T-cell (primary cell): ENCODE measurements at regions not wholly inside any gene's neighbourhood (a gene's known extent, or its start where the extent isn't known, plus 50 kb on each side); places are given as distances from the start of the nearest gene placed in this dataset.

Source experiments
- ATAC-seq, 4 experiments: fragments of 200-7000 bp in 3 of 4; fragments of 150-1000 bp in 1 of 4; cut with Tn5 transposase; replicated peaks in 1 of 4; 1 replicate in 3 of 4; 2 replicates in 1 of 4; pipeline ENCODE4 v1.10.0; 2021; ENCODE audit warnings: moderate library complexity in 3 of 4, mild to moderate bottlenecking in 2 of 4, moderate number of reproducible peaks in 1 of 4
- CTCF ChIA-PET, 2 donors: fragments of 300-600 bp; sonication (Branson Sonifier 250); formaldehyde crosslinking; loops; one replicate each; lab custom pipeline; 2022; ENCODE audit warnings: antibody characterized with exemption in 2 of 2; lab: Charles Lee
- POLR2A ChIA-PET, 2 donors: fragments of 300-600 bp; sonication (Branson Sonifier 250); formaldehyde crosslinking; loops; one replicate each; lab custom pipeline; 2022; ENCODE audit warnings: antibody characterized with exemption in 2 of 2; lab: Charles Lee
- DNase-seq, 35 experiments: peaks; one replicate each; pipeline versions ENCODE4 v3.0.0 to v3.0.0-alpha.2; 2013 to 2023
- H3K27ac ChIP-seq: one replicate; pipeline ENCODE4 v1.5.1; 2013; ENCODE audit warnings: low read length
- H3K27me3 ChIP-seq, 2 experiments: replicated peaks in 1 of 2; 1 replicate in 1 of 2; 2 replicates in 1 of 2; pipeline versions ENCODE4 v1.6.1 to v1.7.0; 2013; ENCODE audit warnings: low read length in 1 of 2, mixed read lengths in 1 of 2; ENCODE audit not compliant: control insufficient read depth in 2 of 2, insufficient read depth in 2 of 2; ENCODE audit errors: extremely low read depth in 1 of 2
- H3K36me3 ChIP-seq, 2 donors: 1 replicate in 1 of 2; 2 replicates in 1 of 2; pipeline versions ENCODE4 v1.6.1 to v1.7.0; 2013; ENCODE audit warnings: low read length in 1 of 2; ENCODE audit not compliant: control insufficient read depth in 2 of 2, insufficient read depth in 1 of 2; ENCODE audit errors: extremely low read depth in 1 of 2
- H3K4me1 ChIP-seq, 2 experiments: 1 replicate in 1 of 2; 2 replicates in 1 of 2; pipeline versions ENCODE4 v1.6.1 to v1.7.0; 2013; ENCODE audit warnings: low read length in 2 of 2, mixed read lengths in 1 of 2; ENCODE audit not compliant: insufficient read depth in 2 of 2, control insufficient read depth in 1 of 2; ENCODE audit errors: extremely low read depth in 1 of 2
- H3K4me3 ChIP-seq, 2 donors: 1 replicate in 1 of 2; 2 replicates in 1 of 2; pipeline versions ENCODE4 v1.5.1 to v1.7.0; 2013; ENCODE audit warnings: mild to moderate bottlenecking in 2 of 2, low read length in 1 of 2, moderate library complexity in 1 of 2; ENCODE audit not compliant: control insufficient read depth in 1 of 2; ENCODE audit errors: extremely low read depth in 1 of 2
- H3K9me3 ChIP-seq: 2 replicates; pipeline ENCODE4 v1.7.0; 2013
- H3K27ac Mint-ChIP-seq, 2 donors: one replicate each; pipeline ENCODE4 v1.8.0; 2020 to 2021; ENCODE audit warnings: mild to moderate bottlenecking in 2 of 2, mixed read lengths in 2 of 2
- H3K27me3 Mint-ChIP-seq, 2 donors: one replicate each; pipeline ENCODE4 v1.8.0; 2021 to 2022; ENCODE audit warnings: mixed read lengths in 2 of 2
- H3K36me3 Mint-ChIP-seq: one replicate; pipeline ENCODE4 v1.8.0; 2021; ENCODE audit warnings: mixed read lengths
- H3K4me1 Mint-ChIP-seq, 3 donors: one replicate each; pipeline ENCODE4 v1.8.0; 2020 to 2022; ENCODE audit warnings: mixed read lengths in 3 of 3, mild to moderate bottlenecking in 1 of 3
- H3K4me3 Mint-ChIP-seq, 3 donors: one replicate each; pipeline ENCODE4 v1.8.0; 2020 to 2022; ENCODE audit warnings: mild to moderate bottlenecking in 3 of 3, mixed read lengths in 3 of 3, moderate library complexity in 3 of 3
- H3K9me3 Mint-ChIP-seq, 3 donors: one replicate each; pipeline ENCODE4 v1.8.0; 2020 to 2022; ENCODE audit warnings: mixed read lengths in 3 of 3
- WGBS: methylation state at CpG from one replicate; pipeline ENCODE4 v1.1.5; 2013; ENCODE audit warnings: missing lambda C conversion rate; ENCODE audit not compliant: insufficient coverage; 5-methylcytosine and 5-hydroxymethylcytosine counted together

GRCh38 chr15:69555080-69555479 is 102.5 kb downstream of the RPLP1 start:
- peaks cover 0 to 8% of the 10 kb centered on the region in 2 experiments for H3K27me3 ChIP-seq
- H3K4me1 ChIP-seq, result no peaks in the 10 kb centered on the region
- no peak for ATAC-seq
- ChIA-PET POLR2A (no interaction called here), CTCF (no interaction called here)
- Mint-ChIP-seq H3K4me1 (no peaks in the 10 kb centered on the region), H3K36me3 (peaks cover 14% of the 10 kb centered on the region), H3K9me3 (peaks cover 0 to 21% (median 9%) of the 10 kb centered on the region in 3 donors), H3K27ac (no peak overlapping the region), H3K27me3 (peaks cover 0 to 3% of the 10 kb centered on the region in 2 donors), H3K4me3 (no peak overlapping the region)
- H3K36me3 ChIP-seq, result no peaks in the 10 kb centered on the region
- no peak overlapping the region for H3K4me3 ChIP-seq
- DNase-seq, result no peak
- no CpG with 5 or more reads among the region's 8 CpGs for WGBS
- no peak overlapping the region for H3K27ac ChIP-seq
- H3K9me3 ChIP-seq, result no peaks in the 10 kb centered on the region

DNA sequence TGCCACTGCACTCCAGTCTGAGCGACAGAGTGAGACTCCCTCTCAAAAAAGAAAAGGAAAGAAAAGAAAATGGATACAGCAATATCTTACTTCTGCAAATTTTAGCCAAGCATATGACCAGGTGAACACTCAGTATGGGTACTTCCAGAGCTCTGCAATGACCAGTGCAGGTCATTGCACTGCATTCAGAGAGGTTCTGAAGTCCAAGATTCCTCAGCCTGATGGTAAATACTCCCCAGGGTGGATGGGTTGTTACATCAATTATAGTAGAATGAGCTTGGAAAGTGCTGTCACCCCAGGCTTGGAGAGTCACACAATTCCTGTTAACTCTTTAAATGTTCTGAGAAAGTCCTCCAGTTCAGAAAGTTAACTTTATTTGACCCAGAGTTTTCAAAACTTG is 103.7 kb downstream of the RPLP1 start:
- H3K4me3 Mint-ChIP-seq, result no peak overlapping the region
- POLR2A ChIA-PET, result no interaction called here
- H3K9me3 ChIP-seq, result no peaks in the 10 kb centered on the region
- no CpG with 5 or more reads among the region's 1 CpG for WGBS
- H3K27ac ChIP-seq, result no peak overlapping the region
- H3K4me1 Mint-ChIP-seq, result no peaks in the 10 kb centered on the region
- CTCF ChIA-PET, result no interaction called here
- DNase-seq (no peak), ATAC-seq (no peak)
- no peak overlapping the region for H3K27ac Mint-ChIP-seq
- peaks cover 0 to 8% of the 10 kb centered on the region in 2 experiments for H3K27me3 ChIP-seq
- no peaks in the 10 kb centered on the region for H3K36me3 ChIP-seq
- H3K4me3 ChIP-seq, result no peak overlapping the region
- peaks cover 0 to 3% of the 10 kb centered on the region in 2 donors for H3K27me3 Mint-ChIP-seq
- H3K9me3 Mint-ChIP-seq, result peaks cover 0 to 11% (median 7%) of the 10 kb centered on the region in 3 donors
- no peaks in the 10 kb centered on the region for H3K4me1 ChIP-seq
- H3K36me3 Mint-ChIP-seq, result peaks cover 7% of the 10 kb centered on the region

- ChIA-PET CTCF (no interaction called here), POLR2A (interaction anchor here in 1 of 2 donors (0.7 kb wide), 1 partner anchor 817 kb away, joined by 3 read pairs; no protein-coding TSS in a partner anchor)
- Histone ChIP-seq H3K4me3 (no peak overlapping the region), H3K9me3 (no peaks in the 10 kb centered on the region), H3K36me3 (no peaks in the 10 kb centered on the region), H3K4me1 (no peaks in the 10 kb centered on the region), H3K27ac (no peak overlapping the region), H3K27me3 (peaks cover 0 to 9% of the 10 kb centered on the region in 2 experiments)
- H3K4me3 Mint-ChIP-seq, result no peak overlapping the region
- ATAC-seq (no peak), DNase-seq (no peak)
- H3K27me3 Mint-ChIP-seq, result peaks cover 4 to 9% of the 10 kb centered on the region in 2 donors
- H3K4me1 Mint-ChIP-seq, result no peaks in the 10 kb centered on the region
- H3K9me3 Mint-ChIP-seq, result peaks cover 0 to 4% (median 0%) of the 10 kb centered on the region in 3 donors
- no peak overlapping the region for H3K27ac Mint-ChIP-seq
- WGBS, result 100% methylated on average over 3 of the region's 5 CpGs
- H3K36me3 Mint-ChIP-seq, result no peaks in the 10 kb centered on the region
These were observed 104.5 kb downstream of the RPLP1 start for GRCh38 chr15:69557020-69557706.

- CTCF ChIA-PET, result no interaction called here
- no peaks in the 10 kb centered on the region for H3K36me3 Mint-ChIP-seq
- POLR2A ChIA-PET, result no interaction called here
- H3K4me1 Mint-ChIP-seq, result no peaks in the 10 kb centered on the region
- DNase-seq (no peak), ATAC-seq (no peak)
- no peaks in the 10 kb centered on the region for H3K4me1 ChIP-seq
- H3K27ac Mint-ChIP-seq, result no peak overlapping the region
- H3K27me3 ChIP-seq, result peaks cover 0 to 6% of the 10 kb centered on the region in 2 experiments
- 80% methylated on average over 1 of the region's 2 CpGs for WGBS
- H3K4me3 Mint-ChIP-seq, result no peak overlapping the region
- H3K9me3 ChIP-seq, result no peaks in the 10 kb centered on the region
- H3K4me3 ChIP-seq, result no peak overlapping the region
- no peaks in the 10 kb centered on the region for H3K9me3 Mint-ChIP-seq
- H3K27me3 Mint-ChIP-seq, result peaks cover 6 to 9% of the 10 kb centered on the region in 2 donors
- no peak overlapping the region for H3K27ac ChIP-seq
- H3K36me3 ChIP-seq, result no peaks in the 10 kb centered on the region
These were observed 105.2 kb downstream of the RPLP1 start for GRCh38 chr15:69557707-69558409.

GRCh38 chr15:69559440-69560190 is 107.0 kb downstream of the RPLP1 start:
- POLR2A ChIA-PET, result no interaction called here
- no CpG with 5 or more reads among the region's 5 CpGs for WGBS
- Mint-ChIP-seq H3K36me3 (no peaks in the 10 kb centered on the region), H3K9me3 (no peaks in the 10 kb centered on the region), H3K4me3 (no peak overlapping the region), H3K27me3 (peaks cover 9 to 10% of the 10 kb centered on the region in 2 donors), H3K4me1 (no peaks in the 10 kb centered on the region), H3K27ac (no peak overlapping the region)
- Histone ChIP-seq H3K4me1 (no peaks in the 10 kb centered on the region), H3K4me3 (no peak overlapping the region), H3K27ac (no peak overlapping the region), H3K27me3 (peaks cover 0 to 10% of the 10 kb centered on the region in 2 experiments), H3K9me3 (no peaks in the 10 kb centered on the region), H3K36me3 (no peaks in the 10 kb centered on the region)
- CTCF ChIA-PET, result no interaction called here
- no peak for ATAC-seq
- DNase-seq, result no peak

GRCh38 chr15:69561071-69561784 is 108.6 kb downstream of the RPLP1 start:
- Mint-ChIP-seq H3K4me3 (no peak overlapping the region), H3K27me3 (peaks cover 10 to 11% of the 10 kb centered on the region in 2 donors), H3K27ac (no peak overlapping the region), H3K9me3 (no peaks in the 10 kb centered on the region), H3K36me3 (no peaks in the 10 kb centered on the region), H3K4me1 (no peaks in the 10 kb centered on the region)
- POLR2A ChIA-PET, result interaction anchor here in 1 of 2 donors (0.6 kb wide), 1 partner anchor 15 kb away, joined by 3 read pairs; no protein-coding TSS in a partner anchor
- CTCF ChIA-PET, result no interaction called here
- H3K36me3 ChIP-seq, result no peaks in the 10 kb centered on the region
- ATAC-seq (no peak), DNase-seq (no peak)
- WGBS, result 87% methylated on average over 11 of the region's 14 CpGs
- H3K4me1 ChIP-seq, result no peaks in the 10 kb centered on the region
- no peak overlapping the region for H3K4me3 ChIP-seq
- H3K27ac ChIP-seq, result no peak overlapping the region
- no peaks in the 10 kb centered on the region for H3K9me3 ChIP-seq
- peaks cover 0 to 13% of the 10 kb centered on the region in 2 experiments for H3K27me3 ChIP-seq
